Smooth muscle cell (in vitro differentiated cells): ENCODE measurements at regions not wholly inside any gene's neighbourhood (a gene's known extent, or its start where the extent isn't known, plus 50 kb on each side); places are given as distances from the start of the nearest gene placed in this dataset.
A peak's percentile ranks its signal among the peaks of the same experiment; 100 is the strongest.

ENCODE experiments used
- DNase-seq: peaks from one replicate; lab custom pipeline; 2025; ENCODE audit not compliant: unreplicated experiment; lab: John Stamatoyannopoulos, UW
- H2AFZ ChIP-seq: fragments of 200-600 bp; sonication (generic); 2 replicates; pipeline ENCODE4 v1.6.0; 2016; ENCODE audit warnings: antibody characterized with exemption, low read depth, mild to moderate bottlenecking
- H3F3A ChIP-seq: fragments of 200-600 bp; sonication (generic); 2 replicates; pipeline ENCODE4 v1.6.0; 2017; ENCODE audit warnings: antibody characterized with exemption, low read depth
- H3K27ac ChIP-seq: fragments of 200-600 bp; sonication (generic); 2 replicates; pipeline ENCODE4 v1.5.1; 2016; ENCODE audit warnings: low read depth, mild to moderate bottlenecking
- H3K27me3 ChIP-seq: fragments of 200-600 bp; sonication (generic); 2 replicates; pipeline ENCODE4 v1.6.1; 2016; ENCODE audit warnings: low read depth, mild to moderate bottlenecking
- H3K36me3 ChIP-seq: fragments of 200-600 bp; sonication (generic); 2 replicates; pipeline ENCODE4 v1.5.1; 2016; ENCODE audit warnings: low read depth
- H3K4me1 ChIP-seq: fragments of 200-600 bp; sonication (generic); 2 replicates; pipeline ENCODE4 v1.5.1; 2016; ENCODE audit warnings: low read depth
- H3K4me2 ChIP-seq: fragments of 200-600 bp; sonication (generic); 2 replicates; pipeline ENCODE4 v1.6.0; 2016; ENCODE audit warnings: mild to moderate bottlenecking
- H3K4me3 ChIP-seq: fragments of 200-600 bp; sonication (generic); 2 replicates; pipeline ENCODE4 v1.5.1; 2016; ENCODE audit warnings: mild to moderate bottlenecking
- H3K79me2 ChIP-seq: fragments of 200-600 bp; sonication (generic); 2 replicates; pipeline ENCODE4 v1.6.0; 2016; ENCODE audit warnings: low read depth, mild to moderate bottlenecking
- H3K9ac ChIP-seq: fragments of 200-600 bp; sonication (generic); 2 replicates; pipeline ENCODE4 v1.6.0; 2016; ENCODE audit warnings: low read depth
- H3K9me3 ChIP-seq: fragments of 200-600 bp; sonication (generic); replicated peaks from 2 replicates; pipeline ENCODE4 v1.5.1; 2016; ENCODE audit warnings: low read depth
- H4K20me1 ChIP-seq: fragments of 200-600 bp; sonication (generic); 2 replicates; pipeline ENCODE4 v1.6.0; 2016; ENCODE audit warnings: low read depth
- WGBS: methylation state at CpG from one replicate; pipeline ENCODE4 v1.1.7; 2016; ENCODE audit warnings: low lambda C conversion rate; 5-methylcytosine and 5-hydroxymethylcytosine counted together
- TF ChIP-seq, protein P1 (sequence below): fragments of 200-600 bp; sonication (generic); IDR thresholded peaks from 2 replicates; pipeline ENCODE4 v1.5.1; 2017; ENCODE audit warnings: borderline replicate concordance, mild to moderate bottlenecking, antibody characterized with exemption; ENCODE audit not compliant: insufficient read depth, poor library complexity, severe bottlenecking

DNA sequence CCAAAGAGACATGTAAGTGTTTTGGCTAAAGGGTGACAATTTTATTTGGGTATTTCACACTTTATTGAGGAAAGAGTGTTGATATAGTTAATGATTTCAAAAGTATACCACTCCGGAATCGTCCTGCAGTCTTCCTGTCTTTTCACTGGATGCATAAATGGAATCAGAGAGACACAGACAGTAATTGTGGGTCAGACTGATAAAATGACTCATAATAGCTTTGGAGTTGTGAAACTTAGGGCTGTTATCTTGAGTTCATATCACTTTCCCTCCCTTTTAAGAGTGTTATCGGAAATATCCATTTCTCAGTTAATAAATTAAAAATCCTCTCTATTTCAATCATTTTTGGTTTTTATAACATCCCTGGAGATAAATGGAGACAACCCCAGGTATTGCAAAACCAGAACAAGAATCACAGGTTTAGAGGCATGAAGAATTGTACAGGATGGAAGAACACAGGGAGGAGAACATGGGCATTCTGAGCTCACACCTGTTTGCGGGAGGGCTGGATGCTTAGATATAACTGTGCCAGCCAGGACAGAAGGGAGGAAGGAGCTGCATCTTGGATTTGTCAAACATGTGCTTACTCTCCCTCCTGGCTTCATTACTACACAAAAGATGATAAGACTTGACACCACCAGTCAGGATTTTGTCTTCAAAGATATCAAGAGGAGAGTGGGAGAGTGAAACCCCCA is 185.4 kb downstream of the LMO4 start:
- no peaks in the 10 kb centered on the region for H3K36me3 ChIP-seq
- no peaks in the 10 kb centered on the region for H3K79me2 ChIP-seq
- TF ChIP-seq, protein P1, sequence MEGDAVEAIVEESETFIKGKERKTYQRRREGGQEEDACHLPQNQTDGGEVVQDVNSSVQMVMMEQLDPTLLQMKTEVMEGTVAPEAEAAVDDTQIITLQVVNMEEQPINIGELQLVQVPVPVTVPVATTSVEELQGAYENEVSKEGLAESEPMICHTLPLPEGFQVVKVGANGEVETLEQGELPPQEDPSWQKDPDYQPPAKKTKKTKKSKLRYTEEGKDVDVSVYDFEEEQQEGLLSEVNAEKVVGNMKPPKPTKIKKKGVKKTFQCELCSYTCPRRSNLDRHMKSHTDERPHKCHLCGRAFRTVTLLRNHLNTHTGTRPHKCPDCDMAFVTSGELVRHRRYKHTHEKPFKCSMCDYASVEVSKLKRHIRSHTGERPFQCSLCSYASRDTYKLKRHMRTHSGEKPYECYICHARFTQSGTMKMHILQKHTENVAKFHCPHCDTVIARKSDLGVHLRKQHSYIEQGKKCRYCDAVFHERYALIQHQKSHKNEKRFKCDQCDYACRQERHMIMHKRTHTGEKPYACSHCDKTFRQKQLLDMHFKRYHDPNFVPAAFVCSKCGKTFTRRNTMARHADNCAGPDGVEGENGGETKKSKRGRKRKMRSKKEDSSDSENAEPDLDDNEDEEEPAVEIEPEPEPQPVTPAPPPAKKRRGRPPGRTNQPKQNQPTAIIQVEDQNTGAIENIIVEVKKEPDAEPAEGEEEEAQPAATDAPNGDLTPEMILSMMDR: no peak
- 32% methylated on average over 4 of the region's 4 CpGs for WGBS
- no peak for DNase-seq
- H4K20me1 ChIP-seq: no peaks in the 10 kb centered on the region
- no peak overlapping the region for H3K4me3 ChIP-seq
- no peaks in the 10 kb centered on the region for H3K9me3 ChIP-seq
- H3K4me1 ChIP-seq: peaks cover 8% of the 10 kb centered on the region
- peak overlapping the region; percentile 81 for H3K4me2 ChIP-seq
- H3K27me3 ChIP-seq: no peaks in the 10 kb centered on the region
- peaks cover 10% of the 10 kb centered on the region for H3F3A ChIP-seq
- peak overlapping the region; percentile 52 for H2AFZ ChIP-seq
- H3K9ac ChIP-seq: peak overlapping the region; percentile 22
- H3K27ac ChIP-seq: peak overlapping the region; percentile 83

DNA sequence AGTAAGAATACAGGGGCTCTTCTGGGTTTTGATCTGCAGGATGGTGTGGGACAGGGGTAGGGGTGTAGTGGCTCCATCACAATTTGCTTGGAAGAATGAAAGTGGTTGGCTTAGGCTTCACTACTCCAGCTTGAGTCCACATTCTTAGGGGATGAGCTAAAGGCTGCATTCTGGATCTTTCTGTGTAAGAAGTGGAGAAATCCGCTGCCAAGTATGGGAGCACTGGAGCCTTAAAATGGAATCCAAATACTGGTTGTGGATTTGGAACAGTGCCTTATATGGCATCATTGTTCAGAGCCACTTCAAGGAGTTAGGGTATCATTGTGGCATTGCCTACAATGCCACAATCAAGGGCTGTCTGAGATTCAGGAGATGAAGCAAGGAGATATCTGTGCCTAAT is 187.1 kb downstream of the LMO4 start:
- H2AFZ ChIP-seq: no peak overlapping the region
- no peaks in the 10 kb centered on the region for H4K20me1 ChIP-seq
- no peaks in the 10 kb centered on the region for H3K27me3 ChIP-seq
- H3K4me1 ChIP-seq: peaks cover 8% of the 10 kb centered on the region
- DNase-seq: no peak
- peaks cover 10% of the 10 kb centered on the region for H3F3A ChIP-seq
- H3K9me3 ChIP-seq: no peaks in the 10 kb centered on the region
- no peaks in the 10 kb centered on the region for H3K36me3 ChIP-seq
- no peak overlapping the region for H3K4me3 ChIP-seq
- no peak overlapping the region for H3K4me2 ChIP-seq
- WGBS: 74% methylated on average over 1 of the region's 1 CpG
- TF ChIP-seq, protein P1: no peak
- H3K9ac ChIP-seq: no peak overlapping the region
- H3K27ac ChIP-seq: no peak overlapping the region
- no peaks in the 10 kb centered on the region for H3K79me2 ChIP-seq

DNA sequence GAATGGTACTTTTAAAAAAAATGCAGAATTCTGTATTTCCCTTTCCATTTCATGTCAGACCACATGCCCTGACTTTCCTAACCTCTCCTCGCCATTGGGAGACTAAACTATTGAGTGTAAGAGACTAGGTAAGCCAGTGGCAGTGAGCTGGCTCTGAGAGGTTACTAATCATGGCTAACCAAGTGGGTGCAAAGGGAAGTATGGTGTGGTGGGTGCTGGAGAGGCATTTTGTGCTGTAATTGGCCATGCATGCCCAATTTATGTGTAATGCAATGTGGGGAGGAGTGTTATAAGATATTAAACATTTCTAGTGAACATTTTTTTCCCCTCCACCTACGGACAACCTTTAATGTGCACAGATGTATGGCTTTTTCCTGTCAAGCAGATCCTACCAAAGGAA is 190.1 kb downstream of the LMO4 start:
- H3K4me1 ChIP-seq: no peaks in the 10 kb centered on the region

More for the DNA sequence above, 190.1 kb downstream of the LMO4 start:
- H3K79me2 ChIP-seq: no peaks in the 10 kb centered on the region
- H2AFZ ChIP-seq: no peak overlapping the region
- no peak overlapping the region for H3K4me2 ChIP-seq
- H3F3A ChIP-seq: peaks cover 1% of the 10 kb centered on the region
- WGBS: 81% methylated on average over 2 of the region's 2 CpGs
- no peak overlapping the region for H3K9ac ChIP-seq
- H3K36me3 ChIP-seq: no peaks in the 10 kb centered on the region
- no peak overlapping the region for H3K4me3 ChIP-seq
- no peaks in the 10 kb centered on the region for H3K27me3 ChIP-seq
- no peak for DNase-seq
- TF ChIP-seq, protein P1: no peak
- H3K27ac ChIP-seq: no peak overlapping the region
- no peaks in the 10 kb centered on the region for H4K20me1 ChIP-seq
- H3K9me3 ChIP-seq: no peaks in the 10 kb centered on the region
